K562 (cell line): ENCODE measurements at regions not wholly inside any gene's neighbourhood (a gene's known extent, or its start where the extent isn't known, plus 50 kb on each side); places are given as distances from the start of the nearest gene placed in this dataset.

Source experiments
- FOSL1 ChIP-seq: fragments of 200-800 bp; sonication (Bioruptor generic); conservative IDR thresholded peaks from 2 replicates; pipeline ENCODE4 v1.6.1; 2016; ENCODE audit warnings: missing genetic modification characterization, missing compliant biosample characterization
- POLR2AphosphoS5 ChIP-seq: IDR thresholded peaks from 2 replicates; pipeline ENCODE4 v1.6.1; 2011; ENCODE audit warnings: mild to moderate bottlenecking, low read depth, low read length, moderate library complexity; ENCODE audit not compliant: control insufficient read depth, insufficient read depth
- TRIM24 ChIP-seq, 2 experiments: fragments of 450-650 bp; IDR thresholded peaks; 2 replicates each; pipeline ENCODE4 v1.6.1; 2016

DNA sequence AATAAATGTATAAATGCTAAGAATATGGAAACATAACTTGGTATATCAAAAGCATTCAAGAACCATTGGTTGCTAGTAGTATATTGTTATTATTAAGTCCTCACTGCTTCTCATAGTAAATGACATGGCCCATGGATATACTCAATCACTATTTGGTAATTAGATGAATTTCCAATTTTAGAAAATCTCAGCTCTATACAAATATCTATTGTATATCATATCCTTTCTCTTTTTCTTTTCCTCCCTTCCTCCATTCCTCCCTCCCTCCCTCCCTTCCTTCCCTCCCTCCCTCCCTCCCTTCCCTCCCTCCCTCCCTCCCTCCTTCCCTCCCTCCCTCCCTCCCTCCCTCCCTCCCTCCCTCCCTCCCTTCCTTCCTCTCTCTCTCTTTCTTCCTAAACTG, 514.4 kb upstream of the LCORL start:
- no peak for TF ChIP-seq POLR2AphosphoS5
- no peak for TF ChIP-seq TRIM24 (IDR thresholded peaks at IDR 0.05)
- no peak for TF ChIP-seq FOSL1
